HuH-7 (cell line): ENCODE measurements at regions not wholly inside any gene's neighbourhood (a gene's known extent, or its start where the extent isn't known, plus 50 kb on each side); places are given as distances from the start of the nearest gene placed in this dataset.

ENCODE experiments used
- DNase-seq: peaks from one replicate; pipeline ENCODE4 v3.0.0; 2011; ENCODE audit warnings: low spot score

GRCh38 chr3:190790185-190790584, 72.3 kb downstream of the GMNC start:
- DNase-seq, result no peak

- DNase-seq, result no peak
These were observed 75.6 kb downstream of the GMNC start for GRCh38 chr3:190786898-190787297.

DNA sequence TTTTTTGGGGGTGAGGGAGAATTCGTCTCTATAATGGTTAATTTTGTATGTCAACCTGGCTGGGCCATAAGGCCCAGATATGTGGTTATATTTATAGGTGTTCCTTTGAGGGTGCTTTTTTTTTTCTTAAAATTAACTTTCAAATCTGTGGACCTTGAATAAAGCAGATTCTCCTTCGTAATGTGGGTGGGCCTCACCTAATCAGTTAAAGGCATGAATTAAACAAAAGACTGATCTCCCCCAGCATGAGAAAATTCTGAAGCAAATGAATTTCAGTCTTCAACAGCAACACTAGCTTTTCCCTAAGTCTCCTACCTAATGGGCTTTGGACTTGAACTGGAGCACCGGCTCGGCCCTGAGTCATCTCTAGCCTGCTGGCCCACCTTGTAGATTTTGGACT, 77.4 kb downstream of the GMNC start:
- DNase-seq, result no peak

- no peak for DNase-seq
These were observed 82.0 kb downstream of the GMNC start for GRCh38 chr3:190780524-190780923.

GRCh38 chr3:190774633-190775032, 87.9 kb downstream of the GMNC start:
- no peak for DNase-seq

DNA sequence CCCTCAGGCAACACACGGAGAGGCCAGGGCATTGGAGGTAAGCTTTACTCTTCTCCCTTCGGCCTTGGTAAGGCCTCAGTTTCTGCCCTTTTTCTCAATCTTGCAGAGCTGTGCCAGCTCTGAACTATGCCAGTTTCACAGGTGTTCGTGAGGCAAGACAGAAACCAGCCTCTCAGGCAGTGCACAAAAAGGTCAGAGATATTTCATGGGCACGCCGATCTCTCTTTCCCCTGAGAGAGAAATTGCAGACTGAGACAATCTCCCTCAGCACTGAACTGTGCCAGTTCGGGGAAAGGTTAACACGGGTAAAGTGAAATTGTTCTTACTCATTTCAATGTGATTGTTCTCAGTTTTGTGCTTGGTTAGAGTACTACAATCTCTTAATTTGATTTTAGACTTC, 88.5 kb downstream of the GMNC start:
- DNase-seq, result no peak

GRCh38 chr3:190772831-190773230, 89.7 kb downstream of the GMNC start:
- DNase-seq, result no peak

DNA sequence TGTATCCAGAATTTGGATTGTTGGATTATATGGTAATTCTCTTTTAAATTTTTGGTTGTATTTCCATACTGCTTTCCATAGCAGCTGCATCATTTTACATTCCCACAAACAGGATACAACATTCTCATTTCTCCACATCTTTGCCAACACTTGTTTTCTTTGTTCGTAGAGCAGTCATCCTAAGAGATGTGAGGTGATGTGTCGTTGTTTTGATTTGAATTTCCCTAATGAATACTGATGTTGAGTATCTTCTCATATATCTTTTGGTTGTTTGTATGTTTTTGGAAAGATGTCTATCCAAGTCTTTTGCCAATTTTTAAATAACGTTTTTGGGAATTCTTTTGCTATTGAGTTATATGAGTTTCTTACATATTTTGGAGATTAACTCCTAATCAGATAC, 93.6 kb downstream of the GMNC start:
- no peak for DNase-seq

GRCh38 chr3:190767851-190768250, 94.6 kb downstream of the GMNC start:
- DNase-seq, result no peak

DNA sequence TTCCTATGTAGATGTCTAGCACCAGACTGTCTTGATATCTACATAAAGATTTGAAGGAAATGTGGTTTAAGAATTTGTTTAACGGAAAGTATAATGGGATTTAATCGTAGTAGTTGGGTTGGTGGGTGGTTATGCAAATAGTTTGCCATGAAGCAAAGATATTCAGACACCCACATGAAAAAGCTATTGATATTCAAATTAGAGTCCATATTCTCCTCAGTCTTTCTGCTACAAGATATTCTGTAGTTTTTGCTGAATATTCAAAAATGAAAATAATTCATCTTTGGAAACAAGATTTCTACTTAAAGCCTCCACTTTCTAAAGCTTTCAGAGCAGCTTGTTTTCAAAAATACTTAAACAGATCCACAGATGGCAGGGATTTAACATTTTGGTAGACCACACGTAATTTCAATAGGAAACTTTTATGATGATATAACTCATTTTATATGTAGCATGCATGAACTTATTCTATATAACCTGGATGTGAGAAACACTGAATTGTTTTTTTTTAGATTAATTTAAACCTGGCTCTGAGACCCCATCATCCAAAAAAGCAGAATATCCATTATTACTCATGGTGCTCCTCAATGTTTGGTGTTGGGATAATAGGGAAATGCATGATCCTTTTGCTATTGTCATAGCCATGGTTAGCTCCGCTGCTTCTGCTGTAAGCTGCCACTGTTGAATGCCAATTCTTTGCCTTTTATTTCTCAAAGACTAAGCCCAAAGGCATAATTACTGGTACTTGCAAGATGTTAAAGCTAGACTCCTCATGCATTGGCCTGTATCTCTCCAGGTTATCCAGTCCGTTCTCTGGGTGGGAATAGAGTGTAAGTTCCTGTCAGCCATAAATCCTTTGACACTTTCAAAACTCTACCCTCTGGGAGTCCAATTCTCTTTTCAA, 98.0 kb downstream of the GMNC start:
- DNase-seq, result no peak

DNA sequence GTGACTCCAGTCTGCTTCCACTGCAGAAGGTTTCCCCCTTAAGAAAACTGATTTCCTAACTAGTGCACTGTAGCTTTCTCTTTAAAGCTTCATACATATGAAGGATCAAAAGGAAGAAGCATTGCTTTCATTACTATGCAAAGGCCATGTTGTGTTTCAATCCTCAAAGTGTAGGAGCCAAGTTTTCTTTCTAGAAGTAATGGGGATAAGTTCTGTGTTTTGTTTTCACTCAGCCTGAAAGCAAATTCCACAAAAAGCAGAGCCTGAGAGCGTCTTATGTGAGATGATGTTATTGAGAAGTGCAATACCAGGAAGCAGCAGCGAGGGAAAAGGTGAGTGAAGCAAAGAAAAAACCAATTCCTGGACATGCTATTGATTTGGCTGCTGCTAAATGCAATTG, 99.7 kb downstream of the GMNC start:
- DNase-seq, result no peak

DNA sequence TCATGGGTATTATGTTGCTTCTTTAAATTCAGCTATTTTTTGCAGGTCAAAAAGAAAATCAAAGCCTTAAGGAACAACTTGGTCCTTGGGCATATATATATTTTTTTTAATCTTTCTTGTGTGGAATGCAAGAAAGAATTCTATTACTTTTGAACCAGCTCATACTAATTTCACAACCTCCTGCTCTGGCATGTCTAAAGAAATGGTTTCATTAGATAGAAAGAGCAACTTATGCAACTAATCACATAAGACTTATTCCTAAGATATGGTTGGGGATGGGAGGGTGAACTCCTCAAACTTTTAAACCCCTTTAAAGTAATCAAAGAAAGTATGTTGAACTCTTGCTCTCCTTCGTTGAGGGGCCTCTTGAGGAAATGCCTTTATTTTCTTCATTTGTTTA, 114.9 kb downstream of the GMNC start:
- no peak for DNase-seq

DNA sequence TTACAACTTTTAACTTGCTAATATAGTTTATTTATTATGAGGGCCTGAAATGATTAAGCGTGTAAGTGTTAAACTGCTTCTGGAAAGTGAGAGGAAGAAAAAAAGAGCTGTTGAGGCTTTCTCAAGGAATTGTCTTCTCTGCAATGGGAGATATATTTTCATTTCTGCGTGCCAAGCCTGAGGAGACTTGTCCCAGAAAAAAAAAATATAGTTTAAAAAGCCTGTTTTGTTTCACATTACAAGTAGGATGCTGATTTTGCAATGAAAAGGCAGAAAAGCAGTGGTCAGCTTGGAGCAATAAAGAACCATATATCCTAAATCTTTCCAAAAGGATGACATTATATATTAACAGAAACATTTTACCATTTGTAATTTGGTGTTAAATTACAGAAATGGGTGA, 115.5 kb downstream of the GMNC start:
- no peak for DNase-seq

- DNase-seq, result no peak
These were observed 116.0 kb downstream of the GMNC start for GRCh38 chr3:190746531-190746930.

GRCh38 chr3:190741788-190742187, 120.7 kb downstream of the GMNC start:
- no peak for DNase-seq

DNA sequence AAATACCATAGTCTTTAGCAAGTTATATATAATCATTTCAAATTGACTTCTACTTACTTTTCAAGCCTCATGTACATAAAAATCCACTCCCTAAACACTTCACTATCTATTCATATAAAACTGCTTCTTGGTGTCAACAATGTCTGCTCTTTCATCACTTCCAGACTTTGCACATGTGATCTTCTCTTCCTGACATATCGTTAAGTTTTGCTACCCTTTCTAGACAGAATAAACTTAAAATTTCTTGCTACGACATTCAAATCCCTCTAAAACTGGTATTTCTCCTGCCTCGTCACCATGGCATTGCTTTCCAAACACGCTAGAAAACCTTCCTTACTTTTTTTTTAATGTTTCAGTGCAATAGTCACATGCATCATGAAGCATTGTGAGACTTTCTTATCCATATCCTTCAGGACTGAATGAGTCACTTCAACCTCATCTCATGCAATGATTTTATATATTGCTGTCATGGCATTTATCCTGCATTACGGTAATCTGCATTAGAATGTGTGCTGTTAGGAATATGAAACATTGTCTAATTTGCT, 122.8 kb downstream of the GMNC start:
- no peak for DNase-seq

- no peak for DNase-seq
These were observed 123.8 kb downstream of the GMNC start for GRCh38 chr3:190738636-190739155.

- DNase-seq, result no peak
These were observed 125.0 kb downstream of the GMNC start for GRCh38 chr3:190737446-190737845.

GRCh38 chr3:190734490-190734889, 128.0 kb downstream of the GMNC start:
- no peak for DNase-seq

DNA sequence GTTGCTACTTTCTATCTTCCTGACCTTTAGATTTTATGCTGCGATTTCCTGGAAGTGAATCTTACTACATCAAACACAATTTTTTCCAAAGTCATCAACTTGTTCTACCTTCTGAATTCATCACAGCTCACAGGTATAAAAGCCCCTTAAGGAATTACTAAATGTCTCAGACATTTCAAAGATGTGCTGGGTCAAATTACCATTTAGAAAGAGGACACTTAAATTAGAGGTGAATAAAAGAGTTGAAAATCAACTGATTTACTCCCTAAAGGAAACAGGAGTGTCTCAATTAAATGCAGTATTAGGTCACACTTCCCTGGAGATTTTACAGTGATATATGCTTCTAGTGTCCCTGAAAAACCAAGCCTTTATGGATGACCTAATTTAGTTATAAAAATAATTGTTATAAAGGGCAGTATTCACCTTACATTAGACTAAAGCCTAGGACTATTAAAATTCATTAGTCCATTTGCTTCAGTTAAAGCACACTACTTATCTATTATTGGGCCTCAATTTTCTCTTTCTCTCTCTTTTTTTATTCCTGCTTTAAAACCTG, 128.8 kb downstream of the GMNC start:
- DNase-seq, result no peak

GRCh38 chr3:190731596-190731995, 130.9 kb downstream of the GMNC start:
- DNase-seq, result no peak

- peak; percentile 15 for DNase-seq
These were observed 133.8 kb downstream of the GMNC start for GRCh38 chr3:190728574-190729246.
